GM13977 (cell line): ENCODE measurements at regions not wholly inside any gene's neighbourhood (a gene's known extent, or its start where the extent isn't known, plus 50 kb on each side); places are given as distances from the start of the nearest gene placed in this dataset.
"Not testable (repeated sequence)": the region's sequence is repeated elsewhere in the genome, so short reads cannot be mapped to it uniquely, and the experiment has no call there.

Source experiments
- DNase-seq: peaks from one replicate; pipeline ENCODE4 v3.0.0; 2012; ENCODE audit warnings: low spot score
- CTCF ChIP-seq: IDR thresholded peaks from 2 replicates; pipeline ENCODE4 v1.5.1; 2012; ENCODE audit warnings: mild to moderate bottlenecking, control low read depth; ENCODE audit not compliant: insufficient read depth; ENCODE audit errors: extremely low read depth, missing control alignments
- in situ Hi-C: fragments of 300-500 bp; cut with MboI; formaldehyde crosslinking; loops from one replicate; pipeline ENCODE4 v1.12.0; 2022; ENCODE audit warnings: low sequenced_read_pairs, low pct_unique_long_range_greater_than_20kb, mixed read lengths, inconsistent platforms; ENCODE audit not compliant: unreplicated experiment

- no peak for DNase-seq
- TF ChIP-seq CTCF = no peak
- in situ Hi-C loops = no loop called here
Measured at GRCh38 chr3:87436781-87437543, 160.6 kb upstream of the POU1F1 start.

GRCh38 chr3:87435926-87436620 lies 159.7 kb upstream of the POU1F1 start:
- in situ Hi-C loops = no loop called here
- TF ChIP-seq CTCF = no peak
- DNase-seq = no peak

GRCh38 chr3:87433445-87433844 lies 157.1 kb upstream of the POU1F1 start:
- DNase-seq, in situ Hi-C loops: not testable (repeated sequence)

- no peak for DNase-seq
- TF ChIP-seq CTCF = no peak
- in situ Hi-C loops = no loop called here
Measured at GRCh38 chr3:87426918-87427317, 150.5 kb upstream of the POU1F1 start.

- TF ChIP-seq CTCF = no peak
- in situ Hi-C loops = no loop called here
- no peak for DNase-seq
Measured at GRCh38 chr3:87425056-87425455, 148.7 kb upstream of the POU1F1 start.

GRCh38 chr3:87423336-87423735 lies 147.0 kb upstream of the POU1F1 start:
- DNase-seq = no peak
- no peak for TF ChIP-seq CTCF
- in situ Hi-C loops = no loop called here

GRCh38 chr3:87422333-87422732 lies 145.9 kb upstream of the POU1F1 start:
- in situ Hi-C loops = no loop called here
- no peak for DNase-seq
- no peak for TF ChIP-seq CTCF
